Neural progenitor cell (in vitro differentiated cells): ENCODE measurements at regions not wholly inside any gene's neighbourhood (a gene's known extent, or its start where the extent isn't known, plus 50 kb on each side); places are given as distances from the start of the nearest gene placed in this dataset.

ENCODE experiments used
- CTCF ChIP-seq: fragments of 200-600 bp; sonication (generic); IDR thresholded peaks from 2 replicates; pipeline ENCODE4 v1.5.1; 2017; ENCODE audit warnings: antibody characterized with exemption, mild to moderate bottlenecking
- EZH2phosphoT487 ChIP-seq: fragments of 200-600 bp; sonication (generic); IDR thresholded peaks from 2 replicates; pipeline ENCODE4 v1.6.1; 2017; ENCODE audit warnings: antibody characterized with exemption

- TF ChIP-seq CTCF: no peak
- no peak for TF ChIP-seq EZH2phosphoT487
These were observed 71.9 kb upstream of the GOLGA8B start for GRCh38 chr15:34655326-34655725.
